ENCODE measurements at regions not wholly inside any gene's neighbourhood (a gene's known extent, or its start where the extent isn't known, plus 50 kb on each side); places are given as distances from the start of the nearest gene placed in this dataset.
"Not testable (repeated sequence)": the region's sequence is repeated elsewhere in the genome, so short reads cannot be mapped to it uniquely, and the experiment has no call there.

DNA sequence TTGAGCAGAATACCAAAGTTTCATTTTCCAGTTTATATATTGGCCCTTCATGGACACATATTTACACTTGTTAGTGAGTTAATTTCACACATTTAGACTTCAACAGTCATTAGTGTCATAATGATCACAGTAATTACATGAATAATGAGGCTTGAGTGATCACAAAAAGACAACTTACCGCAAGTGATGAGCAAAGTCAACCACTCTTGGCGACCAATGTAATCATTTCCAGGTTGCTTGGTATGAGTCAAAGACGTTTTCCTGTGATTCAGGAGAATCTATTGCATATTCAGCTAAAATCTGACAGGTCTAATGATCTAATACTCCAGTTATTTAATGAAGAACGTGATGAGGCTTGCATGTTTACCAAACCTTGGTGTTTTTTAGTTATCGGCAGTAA, 407.9 kb upstream of the TENM3 start:
- H3F3A ChIP-seq (ENCODE audit: insufficient read depth, low read length) = no peaks in the 10 kb centered on the region
- H3K9ac ChIP-seq (ENCODE audit: low read length) = no peak overlapping the region
- H3K79me2 ChIP-seq (ENCODE audit: low read length) = no peaks in the 10 kb centered on the region
- H3K9me3 ChIP-seq (replicated peaks; ENCODE audit: insufficient read depth, low read length) = no peaks in the 10 kb centered on the region
- H3K36me3 ChIP-seq (replicated peaks; ENCODE audit: insufficient read depth, low read length) = no peaks in the 10 kb centered on the region
- 0 out of 2 replicates have a peak, but pooled peaks cover 3% of the 10 kb centered on the region for H3K4me1 ChIP-seq (ENCODE audit: low read length)
- H4K20me1 ChIP-seq (ENCODE audit: insufficient read depth, low read length) = no peaks in the 10 kb centered on the region
- no peaks in the 10 kb centered on the region for H3K27me3 ChIP-seq (replicated peaks; ENCODE audit: insufficient read depth, low read length)
- H2AFZ ChIP-seq (ENCODE audit: low read length) = no peak overlapping the region
- no peak overlapping the region for H3K4me2 ChIP-seq (ENCODE audit: low read depth, low read length)
- no peak overlapping the region for H3K4me3 ChIP-seq (ENCODE audit: low read length)
- no peak for TF ChIP-seq EZH2 (optimal IDR thresholded peaks at IDR 0.05; ENCODE audit: low read depth, low read length)
- TF ChIP-seq, protein P1, sequence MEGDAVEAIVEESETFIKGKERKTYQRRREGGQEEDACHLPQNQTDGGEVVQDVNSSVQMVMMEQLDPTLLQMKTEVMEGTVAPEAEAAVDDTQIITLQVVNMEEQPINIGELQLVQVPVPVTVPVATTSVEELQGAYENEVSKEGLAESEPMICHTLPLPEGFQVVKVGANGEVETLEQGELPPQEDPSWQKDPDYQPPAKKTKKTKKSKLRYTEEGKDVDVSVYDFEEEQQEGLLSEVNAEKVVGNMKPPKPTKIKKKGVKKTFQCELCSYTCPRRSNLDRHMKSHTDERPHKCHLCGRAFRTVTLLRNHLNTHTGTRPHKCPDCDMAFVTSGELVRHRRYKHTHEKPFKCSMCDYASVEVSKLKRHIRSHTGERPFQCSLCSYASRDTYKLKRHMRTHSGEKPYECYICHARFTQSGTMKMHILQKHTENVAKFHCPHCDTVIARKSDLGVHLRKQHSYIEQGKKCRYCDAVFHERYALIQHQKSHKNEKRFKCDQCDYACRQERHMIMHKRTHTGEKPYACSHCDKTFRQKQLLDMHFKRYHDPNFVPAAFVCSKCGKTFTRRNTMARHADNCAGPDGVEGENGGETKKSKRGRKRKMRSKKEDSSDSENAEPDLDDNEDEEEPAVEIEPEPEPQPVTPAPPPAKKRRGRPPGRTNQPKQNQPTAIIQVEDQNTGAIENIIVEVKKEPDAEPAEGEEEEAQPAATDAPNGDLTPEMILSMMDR (IDR thresholded peaks at IDR 0.05; ENCODE audit: low read length) = no peak
- TF ChIP-seq EZH2phosphoT487 (IDR thresholded peaks at IDR 0.05; ENCODE audit: low read length) = no peak
- H3K27ac ChIP-seq (ENCODE audit: low read length) = no peak overlapping the region
- H3K9me2 ChIP-seq (replicated peaks; ENCODE audit: insufficient read depth, low read length) = no peaks in the 10 kb centered on the region
- no peak for DNase-seq

DNA sequence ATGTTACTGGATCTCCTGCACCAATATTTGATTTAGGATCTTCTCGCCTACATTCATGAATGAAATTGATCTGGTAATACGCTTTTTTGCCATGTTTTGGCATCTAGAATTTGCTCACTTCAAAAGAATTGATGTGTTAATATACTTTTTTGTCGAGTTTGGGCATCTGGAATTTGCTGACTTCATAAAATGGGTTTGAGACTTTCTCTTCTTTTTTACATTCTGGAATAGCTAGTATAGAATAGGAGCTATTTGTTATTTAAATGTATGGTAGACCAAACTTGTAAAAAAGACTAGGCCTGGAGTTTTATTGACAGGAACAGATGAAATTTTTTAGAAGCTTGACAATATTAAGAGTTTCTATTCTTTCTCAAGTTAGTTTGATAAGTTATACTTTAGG, 404.9 kb upstream of the TENM3 start:
- Histone ChIP-seq H2AFZ (ENCODE audit: low read length) (no peak overlapping the region), H3K4me2 (ENCODE audit: low read depth, low read length) (no peak overlapping the region), H4K20me1 (ENCODE audit: insufficient read depth, low read length) (no peaks in the 10 kb centered on the region), H3K27ac (ENCODE audit: low read length) (no peak overlapping the region), H3K4me1 (ENCODE audit: low read length) (no peaks in the 10 kb centered on the region), H3K9ac (ENCODE audit: low read length) (no peak overlapping the region), H3K4me3 (ENCODE audit: low read length) (no peak overlapping the region), H3K9me3 (replicated peaks; ENCODE audit: insufficient read depth, low read length) (no peaks in the 10 kb centered on the region), H3K79me2 (ENCODE audit: low read length) (no peaks in the 10 kb centered on the region), H3K9me2 (replicated peaks; ENCODE audit: insufficient read depth, low read length) (no peaks in the 10 kb centered on the region), H3K27me3 (replicated peaks; ENCODE audit: insufficient read depth, low read length) (no peaks in the 10 kb centered on the region), H3F3A (ENCODE audit: insufficient read depth, low read length) (no peaks in the 10 kb centered on the region), H3K36me3 (replicated peaks; ENCODE audit: insufficient read depth, low read length) (no peaks in the 10 kb centered on the region)
- no peak for DNase-seq
- TF ChIP-seq EZH2phosphoT487 (IDR thresholded peaks at IDR 0.05; ENCODE audit: low read length) (no peak), EZH2 (optimal IDR thresholded peaks at IDR 0.05; ENCODE audit: low read depth, low read length) (no peak)
- TF ChIP-seq, protein P1 (IDR thresholded peaks at IDR 0.05; ENCODE audit: low read length) = no peak

DNA sequence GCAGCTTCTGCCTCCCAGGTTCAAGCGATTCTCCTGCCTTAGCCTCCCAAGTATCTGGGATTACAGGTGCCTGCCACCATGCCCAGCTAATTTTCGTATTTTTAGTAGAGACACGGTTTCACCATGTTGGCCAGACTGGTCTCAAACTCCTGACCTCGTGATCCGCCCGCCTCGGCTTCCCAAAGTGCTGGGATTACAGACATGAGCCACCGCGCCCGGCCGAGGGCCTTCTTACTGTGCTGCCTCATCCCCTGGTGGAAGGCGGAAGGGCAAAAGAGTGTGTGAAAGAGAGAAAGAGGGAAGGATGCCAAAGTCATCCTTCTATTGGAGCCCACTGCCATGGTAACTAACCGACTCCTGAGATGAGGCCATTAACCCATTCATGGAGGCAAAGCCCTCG, 399.4 kb upstream of the TENM3 start:
- not testable (repeated sequence) for H3K79me2 ChIP-seq (ENCODE audit: low read length); H3K27ac ChIP-seq (ENCODE audit: low read length); H3F3A ChIP-seq (ENCODE audit: insufficient read depth, low read length); DNase-seq; H3K4me2 ChIP-seq (ENCODE audit: low read depth, low read length); H3K9me3 ChIP-seq (replicated peaks; ENCODE audit: insufficient read depth, low read length); H2AFZ ChIP-seq (ENCODE audit: low read length); H3K27me3 ChIP-seq (replicated peaks; ENCODE audit: insufficient read depth, low read length); H3K9ac ChIP-seq (ENCODE audit: low read length); H3K36me3 ChIP-seq (replicated peaks; ENCODE audit: insufficient read depth, low read length); H4K20me1 ChIP-seq (ENCODE audit: insufficient read depth, low read length); H3K9me2 ChIP-seq (replicated peaks; ENCODE audit: insufficient read depth, low read length); H3K4me1 ChIP-seq (ENCODE audit: low read length); H3K4me3 ChIP-seq (ENCODE audit: low read length)

DNA sequence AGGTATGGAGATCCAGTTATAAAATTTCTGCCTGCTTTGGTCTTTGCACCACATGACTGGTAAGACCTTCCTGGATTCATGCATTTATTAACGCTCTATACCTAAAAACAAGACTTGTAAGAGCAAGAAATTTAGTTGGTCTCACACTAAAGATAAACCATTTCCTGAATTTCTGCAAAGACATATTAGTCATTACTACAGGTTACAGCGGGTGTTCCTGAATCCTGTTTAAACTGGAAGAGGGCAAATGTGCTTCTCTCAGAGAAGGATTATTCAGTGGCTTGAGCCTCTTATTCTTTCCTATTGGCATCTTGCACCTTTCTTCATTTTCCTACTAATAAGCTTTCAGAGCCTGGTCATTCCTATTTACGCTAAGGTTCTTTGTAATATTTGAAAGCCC, 397.6 kb upstream of the TENM3 start:
- Histone ChIP-seq H3K4me2 (ENCODE audit: low read depth, low read length) (no peak overlapping the region), H3K4me1 (ENCODE audit: low read length) (no peaks in the 10 kb centered on the region), H3K36me3 (replicated peaks; ENCODE audit: insufficient read depth, low read length) (no peaks in the 10 kb centered on the region), H2AFZ (ENCODE audit: low read length) (no peak overlapping the region), H3K9me2 (replicated peaks; ENCODE audit: insufficient read depth, low read length) (no peaks in the 10 kb centered on the region), H3K79me2 (ENCODE audit: low read length) (no peaks in the 10 kb centered on the region), H3K4me3 (ENCODE audit: low read length) (no peak overlapping the region), H3K9ac (ENCODE audit: low read length) (no peak overlapping the region), H3K27ac (ENCODE audit: low read length) (no peak overlapping the region), H3F3A (ENCODE audit: insufficient read depth, low read length) (no peaks in the 10 kb centered on the region), H3K9me3 (replicated peaks; ENCODE audit: insufficient read depth, low read length) (no peaks in the 10 kb centered on the region), H3K27me3 (replicated peaks; ENCODE audit: insufficient read depth, low read length) (no peaks in the 10 kb centered on the region), H4K20me1 (ENCODE audit: insufficient read depth, low read length) (no peaks in the 10 kb centered on the region)
- TF ChIP-seq, protein P1 (IDR thresholded peaks at IDR 0.05; ENCODE audit: low read length) = no peak
- TF ChIP-seq EZH2 (optimal IDR thresholded peaks at IDR 0.05; ENCODE audit: low read depth, low read length) (no peak), EZH2phosphoT487 (IDR thresholded peaks at IDR 0.05; ENCODE audit: low read length) (no peak)
- DNase-seq = no peak

All from MM.1S (cell line).